ENCODE measurements at regions not wholly inside any gene's neighbourhood (a gene's known extent, or its start where the extent isn't known, plus 50 kb on each side); places are given as distances from the start of the nearest gene placed in this dataset.

GRCh38 chr13:68174893-68175292 is 944.8 kb upstream of the PCDH9 start:
- intact Hi-C loops (cut with DNase I, micrococcal nuclease), result no loop called here
- H3K27ac Mint-ChIP-seq, result no peak overlapping the region
- H3K27me3 Mint-ChIP-seq, result no peaks in the 10 kb centered on the region
- no peaks in the 10 kb centered on the region for H3K36me3 Mint-ChIP-seq (ENCODE audit: low read depth)
- CTCF ChIA-PET, result no interaction called here
- DNase-seq (no peak), ATAC-seq (no peak)
- POLR2A ChIA-PET, result no interaction called here
- no peaks in the 10 kb centered on the region for H3K4me1 Mint-ChIP-seq
- no peak overlapping the region for H3K4me3 Mint-ChIP-seq
- peaks cover 17% of the 10 kb centered on the region for H3K9me3 Mint-ChIP-seq (ENCODE audit: low read depth)

DNA sequence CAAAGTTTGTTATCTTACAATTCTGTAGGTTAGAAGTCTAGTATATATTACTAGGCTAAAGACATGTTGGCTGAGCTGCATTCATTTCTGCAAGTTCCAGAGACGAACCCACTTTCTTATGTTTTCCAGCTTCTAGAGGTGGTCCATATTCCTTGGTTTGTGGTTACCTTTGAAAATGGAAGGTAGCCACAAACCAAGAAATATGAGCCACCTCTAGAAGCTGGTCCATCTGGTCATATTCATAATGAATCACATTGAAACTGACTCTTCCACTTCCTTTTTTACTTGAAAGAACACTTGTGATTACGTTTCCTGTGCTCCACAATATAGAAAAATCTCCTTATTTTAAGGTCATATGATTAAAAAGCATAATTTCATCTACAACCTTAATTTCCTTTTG is 943.0 kb upstream of the PCDH9 start:
- H3K4me3 Mint-ChIP-seq, result no peak overlapping the region
- no peaks in the 10 kb centered on the region for H3K27me3 Mint-ChIP-seq
- no peak for ATAC-seq
- ChIA-PET CTCF (no interaction called here), POLR2A (no interaction called here)
- H3K27ac Mint-ChIP-seq, result no peak overlapping the region
- H3K36me3 Mint-ChIP-seq (ENCODE audit: low read depth), result no peaks in the 10 kb centered on the region
- DNase-seq, result no peak
- intact Hi-C loops (cut with DNase I, micrococcal nuclease), result no loop called here
- H3K9me3 Mint-ChIP-seq (ENCODE audit: low read depth), result peaks cover 13% of the 10 kb centered on the region
- no peaks in the 10 kb centered on the region for H3K4me1 Mint-ChIP-seq

DNA sequence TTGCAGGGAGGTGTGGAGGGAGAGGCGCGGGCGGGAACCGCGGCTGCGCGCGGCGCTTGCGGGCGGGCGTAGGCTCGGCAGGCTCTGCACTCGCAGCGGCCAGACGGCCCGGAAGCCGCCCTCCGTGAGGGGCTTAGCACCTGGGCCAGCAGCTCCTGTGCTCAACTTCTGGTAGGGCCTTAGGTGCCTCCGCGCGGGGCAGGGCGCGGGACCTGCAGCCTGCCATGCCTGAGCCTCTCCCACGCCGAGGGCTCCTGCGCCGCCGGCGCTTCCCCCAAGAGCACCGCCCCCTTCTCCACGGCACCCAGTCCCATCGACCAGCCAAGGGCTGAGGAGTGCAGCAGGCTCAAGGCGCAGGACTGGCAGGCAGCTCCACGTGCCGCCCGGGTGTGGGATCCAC is 940.8 kb upstream of the PCDH9 start:
- Mint-ChIP-seq H3K9me3 (ENCODE audit: low read depth) (peaks cover 10% of the 10 kb centered on the region), H3K27ac (no peak overlapping the region), H3K4me3 (no peak overlapping the region), H3K36me3 (ENCODE audit: low read depth) (no peaks in the 10 kb centered on the region), H3K4me1 (no peaks in the 10 kb centered on the region), H3K27me3 (no peaks in the 10 kb centered on the region)
- ChIA-PET POLR2A (no interaction called here), CTCF (no interaction called here)
- DNase-seq (no peak), ATAC-seq (no peak)
- intact Hi-C loops (cut with DNase I, micrococcal nuclease), result no loop called here

DNA sequence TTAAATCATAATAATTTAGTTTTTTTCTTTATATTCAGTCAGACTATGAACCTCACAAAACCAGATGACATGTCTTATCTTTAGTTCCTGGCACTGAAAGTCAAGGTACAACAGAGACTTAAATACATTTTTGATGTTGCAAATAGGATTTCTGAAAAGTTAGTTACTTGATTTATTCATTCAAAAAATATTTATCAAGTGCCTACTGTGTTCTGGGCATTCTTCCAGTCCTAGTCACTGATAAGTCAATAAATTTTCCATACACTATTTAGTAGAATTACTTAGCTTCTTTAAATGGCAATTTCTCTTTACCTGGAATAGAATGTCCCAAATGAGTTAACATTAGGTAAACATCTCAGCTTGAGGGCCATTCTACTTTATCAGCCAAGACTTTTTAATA is 938.3 kb upstream of the PCDH9 start:
- DNase-seq (no peak), ATAC-seq (no peak)
- Mint-ChIP-seq H3K36me3 (ENCODE audit: low read depth) (no peaks in the 10 kb centered on the region), H3K27me3 (no peaks in the 10 kb centered on the region), H3K27ac (no peak overlapping the region), H3K4me1 (no peaks in the 10 kb centered on the region), H3K4me3 (no peak overlapping the region), H3K9me3 (ENCODE audit: low read depth) (peaks cover 14% of the 10 kb centered on the region)
- ChIA-PET POLR2A (no interaction called here), CTCF (no interaction called here)
- intact Hi-C loops (cut with DNase I, micrococcal nuclease), result no loop called here

DNA sequence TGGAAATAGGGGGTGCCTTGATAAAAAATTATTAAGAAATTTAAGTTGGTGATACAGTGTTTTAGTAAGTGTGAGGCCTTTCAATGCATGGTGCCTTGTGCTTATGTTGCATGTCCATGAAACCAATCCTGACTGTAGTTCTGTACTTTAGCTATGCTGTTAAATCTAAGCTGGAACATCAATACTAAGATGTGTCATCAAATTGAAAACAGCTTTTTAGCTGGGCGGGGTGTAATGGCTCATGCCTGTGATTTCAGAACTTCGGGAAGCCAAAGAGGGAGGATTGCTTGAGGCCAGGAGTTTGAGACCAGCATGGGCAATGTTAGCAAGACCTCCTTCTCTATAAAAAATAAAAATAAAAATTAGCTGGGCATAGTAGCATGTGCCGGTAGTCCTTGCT is 930.3 kb upstream of the PCDH9 start:
- intact Hi-C loops (cut with DNase I, micrococcal nuclease), result no loop called here
- POLR2A ChIA-PET, result no interaction called here
- ATAC-seq (no peak), DNase-seq (no peak)
- Mint-ChIP-seq H3K4me1 (no peaks in the 10 kb centered on the region), H3K9me3 (ENCODE audit: low read depth) (peaks cover 18% of the 10 kb centered on the region), H3K4me3 (no peak overlapping the region), H3K36me3 (ENCODE audit: low read depth) (no peaks in the 10 kb centered on the region), H3K27me3 (no peaks in the 10 kb centered on the region), H3K27ac (no peak overlapping the region)
- CTCF ChIA-PET, result no interaction called here

DNA sequence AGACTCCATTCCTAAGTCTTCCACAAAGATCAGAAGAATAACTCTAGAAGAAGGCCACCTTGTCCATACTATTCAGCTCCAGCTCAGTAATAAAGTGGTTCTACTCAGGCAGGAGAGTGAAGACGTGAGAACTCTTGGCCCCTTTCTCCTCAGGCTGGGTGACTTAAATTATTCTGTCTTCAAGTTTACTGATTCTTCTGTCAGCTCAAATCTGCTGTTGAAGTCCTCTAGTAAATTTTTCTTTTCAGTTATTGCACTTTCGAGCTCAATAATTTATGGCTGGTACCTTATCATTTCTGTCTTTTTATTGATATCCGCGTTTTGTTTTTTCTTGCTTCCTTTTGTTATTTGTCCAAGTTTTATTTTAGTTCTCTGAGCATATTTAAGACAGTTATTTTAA is 922.3 kb upstream of the PCDH9 start:
- CTCF ChIA-PET, result no interaction called here
- peaks cover 23% of the 10 kb centered on the region for H3K9me3 Mint-ChIP-seq (ENCODE audit: low read depth)
- ATAC-seq (no peak), DNase-seq (no peak)
- POLR2A ChIA-PET, result no interaction called here
- no peaks in the 10 kb centered on the region for H3K4me1 Mint-ChIP-seq
- intact Hi-C loops (cut with DNase I, micrococcal nuclease), result no loop called here
- no peak overlapping the region for H3K27ac Mint-ChIP-seq
- H3K27me3 Mint-ChIP-seq, result no peaks in the 10 kb centered on the region
- H3K36me3 Mint-ChIP-seq (ENCODE audit: low read depth), result no peaks in the 10 kb centered on the region
- H3K4me3 Mint-ChIP-seq, result no peak overlapping the region

GRCh38 chr13:68145852-68146251 is 915.7 kb upstream of the PCDH9 start:
- H3K27ac Mint-ChIP-seq, result no peak overlapping the region

GRCh38 chr13:68128297-68128915 is 898.3 kb upstream of the PCDH9 start:
- Mint-ChIP-seq H3K27me3 (no peaks in the 10 kb centered on the region), H3K36me3 (ENCODE audit: low read depth) (no peaks in the 10 kb centered on the region), H3K4me1 (no peaks in the 10 kb centered on the region), H3K4me3 (no peak overlapping the region), H3K27ac (no peak overlapping the region), H3K9me3 (ENCODE audit: low read depth) (peaks cover 5% of the 10 kb centered on the region)
- no peak for DNase-seq
- POLR2A ChIA-PET, result no interaction called here
- ATAC-seq, result no peak
- intact Hi-C loops (cut with DNase I, micrococcal nuclease), result no loop called here
- CTCF ChIA-PET, result no interaction called here

More at GRCh38 chr13:68145852-68146251, 915.7 kb upstream of the PCDH9 start:
- Mint-ChIP-seq H3K9me3 (ENCODE audit: low read depth) (peaks cover 11% of the 10 kb centered on the region), H3K4me3 (no peak overlapping the region), H3K4me1 (no peaks in the 10 kb centered on the region), H3K27me3 (no peaks in the 10 kb centered on the region), H3K36me3 (ENCODE audit: low read depth) (no peaks in the 10 kb centered on the region)
- POLR2A ChIA-PET, result no interaction called here
- CTCF ChIA-PET, result no interaction called here
- DNase-seq, result no peak
- intact Hi-C loops (cut with DNase I, micrococcal nuclease), result no loop called here
- ATAC-seq, result no peak

DNA sequence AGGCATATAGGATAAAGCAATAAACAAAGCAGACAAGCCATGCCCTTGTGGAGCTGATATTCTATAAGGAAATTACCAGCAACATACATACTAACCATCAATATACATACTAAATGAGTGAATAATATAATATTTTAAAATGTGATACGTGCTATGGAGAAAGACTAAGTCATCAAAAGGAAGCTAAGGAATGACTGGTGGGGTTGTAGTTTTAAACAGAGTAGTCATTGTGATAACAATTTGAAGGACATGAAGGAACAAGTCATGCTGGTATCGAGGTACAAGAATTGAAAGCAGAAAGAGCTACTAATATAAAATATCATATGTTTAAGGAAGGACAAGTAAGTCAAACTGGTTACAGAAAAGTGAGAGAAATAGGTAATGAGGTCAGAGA is 894.9 kb upstream of the PCDH9 start:
- no peak for ATAC-seq
- Mint-ChIP-seq H3K4me3 (no peak overlapping the region), H3K9me3 (ENCODE audit: low read depth) (peaks cover 3% of the 10 kb centered on the region), H3K36me3 (ENCODE audit: low read depth) (no peaks in the 10 kb centered on the region), H3K27ac (no peak overlapping the region), H3K4me1 (no peaks in the 10 kb centered on the region), H3K27me3 (no peaks in the 10 kb centered on the region)
- POLR2A ChIA-PET, result no interaction called here
- CTCF ChIA-PET, result no interaction called here
- intact Hi-C loops (cut with DNase I, micrococcal nuclease), result no loop called here
- DNase-seq, result no peak

GRCh38 chr13:68124437-68125086 is 894.4 kb upstream of the PCDH9 start:
- Mint-ChIP-seq H3K27ac (no peak overlapping the region), H3K9me3 (ENCODE audit: low read depth) (peaks cover 3% of the 10 kb centered on the region), H3K36me3 (ENCODE audit: low read depth) (no peaks in the 10 kb centered on the region), H3K27me3 (no peaks in the 10 kb centered on the region), H3K4me3 (no peak overlapping the region), H3K4me1 (no peaks in the 10 kb centered on the region)
- CTCF ChIA-PET, result no interaction called here
- intact Hi-C loops (cut with DNase I, micrococcal nuclease), result no loop called here
- POLR2A ChIA-PET, result no interaction called here
- DNase-seq, result no peak
- no peak for ATAC-seq

DNA sequence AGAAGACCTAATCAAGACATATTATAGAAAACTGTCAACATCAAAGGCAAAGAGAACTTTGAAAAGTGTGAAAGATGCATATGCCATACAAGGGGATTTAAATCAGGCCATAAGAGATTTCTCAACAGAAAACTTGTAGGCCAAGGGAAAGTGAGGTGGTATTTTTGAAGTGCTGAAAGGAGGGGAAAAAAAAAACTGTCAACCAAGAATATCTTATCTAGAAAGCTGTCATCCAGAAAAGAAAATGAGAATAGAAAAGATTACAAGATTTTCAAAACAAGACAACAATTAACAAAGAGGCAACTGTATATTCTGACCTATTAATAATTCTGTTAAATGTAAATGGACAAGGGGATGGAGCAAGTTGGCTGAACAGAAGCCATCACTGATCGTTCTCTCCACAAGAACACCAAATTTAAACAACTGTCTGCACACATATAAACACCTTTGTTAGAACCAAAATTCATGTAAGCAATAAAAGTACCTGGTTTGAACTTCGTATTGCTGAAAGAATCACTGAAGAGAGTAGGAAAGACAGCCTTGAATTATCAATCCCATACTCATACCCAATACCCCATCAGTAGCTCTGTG is 880.1 kb upstream of the PCDH9 start:
- Mint-ChIP-seq H3K9me3 (ENCODE audit: low read depth) (peaks cover 22% of the 10 kb centered on the region), H3K4me1 (no peaks in the 10 kb centered on the region), H3K27me3 (no peaks in the 10 kb centered on the region), H3K36me3 (ENCODE audit: low read depth) (no peaks in the 10 kb centered on the region), H3K27ac (no peak overlapping the region), H3K4me3 (no peak overlapping the region)
- intact Hi-C loops (cut with DNase I, micrococcal nuclease), result no loop called here
- CTCF ChIA-PET, result interaction anchor here (0.7 kb wide), 1 partner anchor 547 kb away, joined by 3 read pairs; no protein-coding TSS in a partner anchor
- ATAC-seq, result no peak
- POLR2A ChIA-PET, result no interaction called here
- no peak for DNase-seq

DNA sequence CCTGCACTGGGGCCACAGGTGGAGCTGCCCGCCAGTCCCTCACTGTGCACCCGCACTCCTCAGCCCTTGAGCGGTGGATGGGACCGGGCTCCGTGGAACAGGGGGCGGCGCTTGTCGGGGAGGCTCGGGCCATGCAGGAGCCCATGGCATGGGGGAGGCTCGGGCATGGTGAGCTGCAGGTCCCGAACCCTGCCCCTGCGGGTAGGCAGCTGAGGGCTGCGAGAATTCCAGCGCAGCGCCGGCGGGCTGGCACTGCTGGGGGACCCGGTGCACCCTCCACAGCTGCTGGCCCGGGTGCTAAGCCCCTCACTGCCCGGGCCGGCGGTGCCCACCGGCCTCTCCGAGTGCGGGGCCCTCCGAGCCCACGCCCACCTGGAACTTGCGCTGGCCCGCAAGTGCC is 877.5 kb upstream of the PCDH9 start:
- no peaks in the 10 kb centered on the region for H3K27me3 Mint-ChIP-seq
- ATAC-seq, result no peak
- H3K36me3 Mint-ChIP-seq (ENCODE audit: low read depth), result no peaks in the 10 kb centered on the region
- DNase-seq, result no peak
- intact Hi-C loops (cut with DNase I, micrococcal nuclease), result no loop called here
- H3K4me1 Mint-ChIP-seq, result no peaks in the 10 kb centered on the region
- H3K4me3 Mint-ChIP-seq, result no peak overlapping the region
- peaks cover 20% of the 10 kb centered on the region for H3K9me3 Mint-ChIP-seq (ENCODE audit: low read depth)
- ChIA-PET POLR2A (no interaction called here), CTCF (no interaction called here)
- no peak overlapping the region for H3K27ac Mint-ChIP-seq

Measured in activated CD4-positive, alpha-beta T cell treated with anti-CD3 and anti-CD28 coated beads for 36 hours (primary cell).